Stimulated activated CD8-positive, alpha-beta memory T cell treated with anti-CD3 and anti-CD28 coated beads, Interleukin-4, amount 100 ng/mL, for 24 hours (primary cell): ENCODE measurements at regions not wholly inside any gene's neighbourhood (a gene's known extent, or its start where the extent isn't known, plus 50 kb on each side); places are given as distances from the start of the nearest gene placed in this dataset.
"Not testable (repeated sequence)": the region's sequence is repeated elsewhere in the genome, so short reads cannot be mapped to it uniquely, and the experiment has no call there.

ENCODE experiments used
- DNase-seq: peaks from one replicate; pipeline ENCODE4 v3.0.0-alpha.2; 2020; ENCODE audit warnings: low read depth

GRCh38 chr3:10665592-10665991 lies 150.4 kb upstream of the SLC6A11 start:
- DNase-seq, result no peak

DNA sequence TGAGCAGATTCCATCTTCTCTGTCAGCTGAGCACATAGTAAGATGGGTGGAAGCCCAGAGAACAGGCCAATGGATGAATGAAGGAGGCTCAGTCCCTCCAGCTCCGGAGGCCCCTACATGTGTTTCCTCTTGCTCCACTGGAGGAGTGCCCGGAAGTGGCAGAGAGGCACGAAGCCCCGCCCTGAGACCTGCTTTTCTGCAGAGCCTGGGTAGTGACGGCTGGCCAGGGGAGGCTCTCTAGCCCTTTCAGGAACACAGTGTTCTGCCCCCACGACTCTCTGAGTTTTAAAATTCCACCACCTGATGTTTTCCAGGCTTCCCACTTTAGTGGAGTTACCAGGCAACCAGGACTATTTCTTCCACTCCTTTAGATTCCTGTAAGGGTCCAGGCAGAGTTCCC lies 149.4 kb upstream of the SLC6A11 start:
- DNase-seq, result no peak

- no peak for DNase-seq
These were observed 148.8 kb upstream of the SLC6A11 start for GRCh38 chr3:10667269-10667668.

DNA sequence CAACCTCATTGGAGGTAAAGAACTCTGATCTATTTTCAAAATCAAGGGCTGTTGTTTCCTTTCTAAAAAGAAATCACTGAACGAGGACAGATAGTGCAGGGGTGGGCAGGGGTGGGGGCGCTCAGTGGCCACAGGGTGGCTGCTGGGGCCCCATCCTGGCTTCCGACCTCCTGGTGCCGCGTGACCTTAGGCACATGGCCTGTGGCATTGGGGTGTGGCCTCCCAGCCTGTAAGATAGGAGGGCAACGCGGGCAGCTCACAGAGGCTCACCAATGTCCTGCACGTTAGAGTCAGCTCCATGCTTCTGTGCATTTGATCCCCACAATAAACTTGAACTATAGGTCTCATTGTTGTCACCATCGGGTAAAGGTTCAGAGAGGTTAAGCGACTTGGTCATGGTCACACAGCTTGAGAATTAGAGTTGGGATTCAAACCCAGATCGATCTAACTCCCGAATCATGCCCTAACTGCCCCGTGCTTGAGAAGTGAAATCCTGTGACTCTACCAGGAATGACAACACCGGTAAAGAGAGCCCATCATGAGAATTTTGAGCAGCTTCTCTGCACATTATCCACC lies 148.0 kb upstream of the SLC6A11 start:
- DNase-seq, result no peak

- no peak for DNase-seq
These were observed 146.5 kb upstream of the SLC6A11 start for GRCh38 chr3:10669490-10670048.

DNA sequence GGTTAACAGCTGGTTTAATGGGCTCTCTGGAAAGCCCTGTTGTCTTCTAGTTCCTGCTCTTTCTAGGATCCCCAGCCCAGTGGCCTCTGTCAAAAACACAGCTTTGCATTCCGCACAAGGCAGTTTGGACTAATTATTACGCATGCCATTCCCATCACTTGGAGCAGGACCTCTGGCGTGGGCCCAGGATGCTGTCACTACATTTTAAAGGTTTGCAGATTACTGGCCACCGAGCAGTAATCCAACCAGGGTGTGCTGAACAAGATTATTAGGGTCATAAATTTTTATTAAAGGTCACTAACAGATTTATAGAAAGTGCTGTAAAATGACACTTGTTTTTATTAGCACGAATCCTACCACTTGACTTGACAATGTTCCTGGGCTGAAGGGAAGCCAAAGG lies 143.6 kb upstream of the SLC6A11 start:
- DNase-seq, result no peak

- no peak for DNase-seq
These were observed 141.4 kb upstream of the SLC6A11 start for GRCh38 chr3:10674578-10674977.

DNA sequence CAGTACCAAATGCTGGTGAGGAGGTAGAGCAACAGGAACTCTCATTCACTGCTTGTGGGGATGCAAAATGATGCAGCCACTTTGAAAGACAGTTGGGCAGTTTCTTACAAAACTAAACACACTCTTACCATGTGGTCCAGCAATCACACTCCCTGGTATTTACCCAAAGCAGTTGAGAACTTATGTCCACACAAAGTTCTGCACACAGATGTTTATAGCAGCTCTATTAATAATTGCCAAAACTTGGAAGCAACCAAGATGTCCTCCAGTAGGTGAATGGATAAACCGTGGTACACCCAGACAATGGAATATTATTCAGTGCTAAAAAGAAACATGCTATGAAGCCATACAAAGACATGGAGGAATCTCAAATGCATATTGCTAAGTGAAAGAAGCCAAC lies 139.1 kb upstream of the SLC6A11 start:
- no peak for DNase-seq

- no peak for DNase-seq
These were observed 137.1 kb upstream of the SLC6A11 start for GRCh38 chr3:10678796-10679376.

DNA sequence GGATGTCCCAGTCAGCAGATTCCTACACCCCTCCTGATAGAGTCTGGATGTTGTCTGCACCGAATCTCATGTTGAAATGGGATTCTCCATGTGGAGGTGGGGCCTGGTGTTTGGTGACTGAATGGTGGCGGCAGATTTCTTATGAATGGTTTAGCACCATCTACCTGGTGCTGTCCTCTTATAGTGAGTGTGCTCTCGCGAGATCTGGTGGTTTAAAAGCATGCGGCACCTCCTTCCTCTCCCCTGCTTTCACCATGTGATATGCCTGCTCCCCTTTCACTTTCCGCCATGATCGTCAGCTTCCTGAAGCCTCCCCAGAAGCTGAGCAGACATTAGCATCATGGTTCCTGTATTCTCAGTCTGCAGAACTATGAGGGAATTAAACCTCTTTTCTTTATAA lies 135.2 kb upstream of the SLC6A11 start:
- DNase-seq, result no peak

DNA sequence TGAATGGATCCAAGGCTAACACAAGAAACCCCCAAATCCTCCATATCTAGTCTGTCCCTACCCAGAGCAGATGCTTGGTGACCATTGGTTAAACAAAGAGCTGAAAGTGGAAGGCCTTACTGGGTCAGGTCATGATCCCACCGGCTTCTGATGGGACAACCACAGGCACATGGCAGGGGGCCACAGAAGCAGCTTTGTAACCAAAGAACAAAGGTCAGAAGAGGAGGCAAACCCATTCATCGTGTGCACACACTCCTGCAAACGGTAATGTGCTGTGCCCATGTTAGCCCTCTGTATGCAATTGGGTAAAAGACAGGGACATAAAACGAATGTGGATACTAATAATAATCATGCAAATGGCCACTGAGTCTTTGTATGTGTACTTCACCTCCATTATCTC lies 133.3 kb upstream of the SLC6A11 start:
- DNase-seq, result no peak

- no peak for DNase-seq
These were observed 132.9 kb upstream of the SLC6A11 start for GRCh38 chr3:10683106-10683505.

- no peak for DNase-seq
These were observed 127.9 kb upstream of the SLC6A11 start for GRCh38 chr3:10688126-10688525.

GRCh38 chr3:10688548-10689172 lies 127.4 kb upstream of the SLC6A11 start:
- DNase-seq, result no peak

DNA sequence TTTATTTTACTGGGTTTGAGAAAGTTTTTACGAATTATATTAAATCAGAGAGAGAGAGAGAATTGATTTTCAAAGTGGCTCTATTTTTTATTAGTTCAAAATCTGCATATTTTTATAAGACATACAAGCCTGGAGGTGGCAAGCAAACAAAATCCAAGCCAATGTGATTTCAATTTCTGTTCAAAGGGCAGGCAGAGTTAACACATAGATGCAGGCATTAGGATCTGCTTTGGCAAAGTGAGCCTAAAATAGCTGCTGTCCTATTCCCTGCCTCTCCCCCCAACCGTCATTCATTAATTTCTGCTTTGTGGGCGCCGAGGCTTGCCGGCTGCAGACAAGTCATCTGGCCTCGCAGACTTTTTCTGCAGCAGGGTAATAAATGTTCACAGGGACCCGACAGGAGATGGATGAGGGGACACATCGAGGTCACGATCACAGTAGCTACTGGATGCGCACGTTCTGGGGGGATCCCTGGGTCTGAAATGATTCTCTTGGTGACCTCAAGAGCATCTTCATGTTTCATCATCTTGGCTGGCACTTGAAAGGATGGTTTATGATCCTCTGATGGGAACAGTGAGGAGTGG lies 123.9 kb upstream of the SLC6A11 start:
- DNase-seq, result no peak

- no peak for DNase-seq
These were observed 122.6 kb upstream of the SLC6A11 start for GRCh38 chr3:10693457-10693856.

GRCh38 chr3:10694179-10694578 lies 121.8 kb upstream of the SLC6A11 start:
- no peak for DNase-seq

GRCh38 chr3:10695186-10695585 lies 120.8 kb upstream of the SLC6A11 start:
- DNase-seq, result not testable (repeated sequence)

- no peak for DNase-seq
These were observed 120.3 kb upstream of the SLC6A11 start for GRCh38 chr3:10695595-10696285.

DNA sequence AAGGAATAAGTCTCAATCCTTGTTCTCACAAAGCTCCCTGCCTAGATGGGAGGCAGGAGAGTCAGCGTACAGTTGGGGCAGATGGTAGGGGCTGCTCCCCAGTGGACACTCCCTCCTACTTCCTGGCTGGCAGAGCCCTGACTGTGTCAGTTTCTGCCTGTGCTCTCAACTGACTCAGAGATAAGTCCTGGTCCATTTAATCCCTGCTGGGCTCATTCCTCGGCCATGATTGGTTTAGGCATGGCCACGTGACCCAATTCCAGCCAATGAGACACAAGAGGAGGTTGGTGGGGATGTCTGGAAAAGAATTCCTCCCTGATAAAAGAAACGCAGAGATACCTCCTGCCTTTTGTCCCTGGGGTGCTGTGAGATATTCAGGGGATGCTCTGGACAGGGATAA lies 118.1 kb upstream of the SLC6A11 start:
- DNase-seq, result no peak

- no peak for DNase-seq
These were observed 115.2 kb upstream of the SLC6A11 start for GRCh38 chr3:10700821-10701220.

- no peak for DNase-seq
These were observed 112.9 kb upstream of the SLC6A11 start for GRCh38 chr3:10702961-10703740.
